Dedifferentiated amniotic fluid mesenchymal stem cell (primary cell): ENCODE measurements at regions not wholly inside any gene's neighbourhood (a gene's known extent, or its start where the extent isn't known, plus 50 kb on each side); places are given as distances from the start of the nearest gene placed in this dataset.

Experiments
- DNase-seq: peaks from one replicate; pipeline ENCODE4 v3.0.0-alpha.2; 2016; ENCODE audit errors: extremely low spot score

GRCh38 chr10:47104786-47105385 lies 193.7 kb downstream of the PTPN20 start:
- DNase-seq: no peak

- no peak for DNase-seq
Observed at GRCh38 chr10:47107007-47107747, 192.8 kb upstream of the GDF10 start.

- no peak for DNase-seq
Observed at GRCh38 chr10:47109906-47110305, 190.1 kb upstream of the GDF10 start.

DNA sequence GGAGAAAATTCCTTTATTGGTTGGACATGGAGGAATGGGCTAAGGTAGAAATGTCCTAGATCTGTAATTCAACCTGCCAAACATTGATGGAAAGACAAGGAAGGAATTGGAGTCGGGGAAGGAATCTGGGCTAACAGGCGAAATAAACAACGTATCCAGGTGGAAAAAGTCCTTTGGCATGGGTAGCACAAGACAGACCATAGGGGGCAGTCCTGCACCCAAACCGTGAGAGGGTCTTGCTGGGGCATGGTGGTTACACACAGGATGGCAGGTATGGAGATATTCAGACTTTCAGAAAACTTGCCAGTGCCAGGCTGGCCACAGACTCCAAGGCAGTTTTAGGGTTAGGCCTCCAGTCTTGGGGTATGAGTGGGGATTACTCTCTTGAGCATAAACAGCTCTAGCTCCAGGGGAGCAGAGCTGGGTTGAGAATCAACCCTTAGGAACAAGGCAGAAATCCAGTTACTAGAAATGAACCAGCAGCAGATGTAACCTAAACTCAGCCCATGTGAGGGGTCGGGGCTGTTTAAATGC lies 188.6 kb upstream of the GDF10 start:
- no peak for DNase-seq

- no peak for DNase-seq
Observed at GRCh38 chr10:47112612-47113011, 187.4 kb upstream of the GDF10 start.

- no peak for DNase-seq
Observed at GRCh38 chr10:47113907-47114500, 186.0 kb upstream of the GDF10 start.

GRCh38 chr10:47114680-47115186 lies 185.3 kb upstream of the GDF10 start:
- DNase-seq: no peak

DNA sequence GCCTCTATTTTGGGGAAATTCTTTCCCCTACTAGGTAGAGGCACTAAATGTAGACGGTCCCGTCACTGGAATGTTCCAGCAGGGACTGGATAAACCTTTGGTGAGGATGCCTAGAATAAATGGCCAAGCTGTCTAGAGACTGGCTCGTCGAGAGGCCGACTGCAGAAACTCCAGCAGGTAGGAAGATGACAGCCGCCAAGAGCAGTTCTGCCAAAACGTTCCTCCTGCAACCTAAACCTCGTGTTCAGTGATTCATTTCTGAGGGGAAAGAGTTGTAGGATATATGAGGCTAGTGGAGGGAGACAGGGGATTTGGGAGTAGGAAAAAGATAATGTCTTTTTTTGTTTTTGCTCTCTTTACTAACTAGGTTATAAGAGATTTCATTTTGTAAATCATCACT lies 184.7 kb upstream of the GDF10 start:
- no peak for DNase-seq

- no peak for DNase-seq
Observed at GRCh38 chr10:47116445-47116844, 183.6 kb upstream of the GDF10 start.

DNA sequence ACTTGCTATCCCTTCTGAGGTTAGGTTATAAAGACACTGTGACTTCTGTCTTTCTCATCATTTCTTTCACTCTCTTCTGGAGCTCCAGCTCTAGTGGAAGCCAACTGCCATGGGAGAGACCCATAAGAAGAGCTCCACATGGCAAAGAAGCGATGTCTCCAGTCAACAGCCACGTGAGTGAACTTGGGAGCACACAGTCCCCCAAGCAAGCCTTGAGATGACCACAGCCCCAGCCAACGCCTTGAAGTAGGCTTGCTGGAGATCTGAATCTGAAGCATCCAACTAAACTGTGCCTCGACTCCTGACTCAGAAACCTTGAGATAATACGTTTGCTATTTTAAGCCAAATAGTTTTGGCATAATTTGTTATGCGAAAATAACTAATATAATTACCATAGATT lies 181.7 kb upstream of the GDF10 start:
- DNase-seq: no peak

- peak; percentile 40 for DNase-seq
Observed at GRCh38 chr10:47121336-47121735, 178.7 kb upstream of the GDF10 start.

- no peak for DNase-seq
Observed at GRCh38 chr10:47123716-47124288, 176.2 kb upstream of the GDF10 start.

- no peak for DNase-seq
Observed at GRCh38 chr10:47127188-47127785, 172.7 kb upstream of the GDF10 start.

DNA sequence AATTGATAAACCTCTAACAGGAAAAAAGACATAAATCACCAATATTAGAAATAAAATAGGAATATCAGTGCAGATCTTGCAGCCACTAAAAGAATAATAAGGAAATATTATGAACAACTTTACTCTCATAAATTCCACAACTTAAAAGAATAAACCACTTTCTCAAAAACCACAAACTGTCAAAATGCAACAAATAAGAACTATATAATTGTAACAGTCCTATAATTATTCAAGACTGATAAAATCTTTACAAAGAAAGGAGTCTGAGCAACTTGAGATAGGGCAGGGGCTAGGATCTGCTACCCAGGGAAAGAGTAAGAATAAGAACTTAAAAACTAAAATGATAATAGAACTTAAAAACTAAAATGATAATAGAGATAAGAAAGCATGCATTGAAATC lies 169.5 kb upstream of the GDF10 start:
- DNase-seq: no peak

GRCh38 chr10:47133871-47134570 lies 166.0 kb upstream of the GDF10 start:
- no peak for DNase-seq

DNA sequence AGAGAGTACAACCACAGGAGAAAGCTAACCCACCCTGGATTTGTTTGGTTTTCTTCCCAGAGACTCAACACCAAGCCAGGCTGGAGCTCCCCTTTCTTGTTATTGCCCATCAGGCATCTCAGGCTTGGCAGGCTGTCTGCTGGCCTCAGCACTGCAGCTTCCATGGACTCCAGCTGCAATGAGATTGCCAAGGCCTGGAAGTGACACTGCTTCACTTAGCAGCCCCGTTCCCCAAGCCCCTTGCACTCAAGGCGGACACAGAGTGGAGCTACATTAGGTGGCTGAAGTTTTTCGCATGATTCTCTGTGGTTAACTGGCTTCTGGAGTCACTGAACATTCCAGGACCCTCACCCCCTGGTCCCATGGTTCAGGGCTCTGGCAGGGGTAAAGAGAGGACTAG lies 163.1 kb upstream of the GDF10 start:
- no peak for DNase-seq

GRCh38 chr10:47137311-47137851 lies 162.6 kb upstream of the GDF10 start:
- DNase-seq: peak; percentile 46

DNA sequence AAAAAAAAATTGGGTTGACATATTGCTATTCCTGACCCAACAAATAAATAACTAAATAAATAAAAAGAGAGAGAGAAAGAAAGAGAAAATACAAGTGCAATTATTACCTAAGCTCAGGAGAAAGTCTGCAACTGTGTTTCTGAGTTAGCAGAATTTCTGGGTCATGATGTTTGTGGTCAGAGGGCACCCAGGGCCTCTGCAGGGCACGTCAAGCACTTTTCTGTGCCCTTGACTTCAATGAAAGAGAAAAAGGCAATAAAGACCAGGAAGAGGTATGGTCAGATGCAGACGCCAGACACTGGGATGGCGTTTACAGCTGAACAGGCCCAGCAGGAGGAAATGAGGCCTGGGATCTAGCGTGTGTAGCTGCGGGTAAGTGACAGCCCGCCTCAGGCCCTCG lies 160.9 kb upstream of the GDF10 start:
- DNase-seq: no peak

DNA sequence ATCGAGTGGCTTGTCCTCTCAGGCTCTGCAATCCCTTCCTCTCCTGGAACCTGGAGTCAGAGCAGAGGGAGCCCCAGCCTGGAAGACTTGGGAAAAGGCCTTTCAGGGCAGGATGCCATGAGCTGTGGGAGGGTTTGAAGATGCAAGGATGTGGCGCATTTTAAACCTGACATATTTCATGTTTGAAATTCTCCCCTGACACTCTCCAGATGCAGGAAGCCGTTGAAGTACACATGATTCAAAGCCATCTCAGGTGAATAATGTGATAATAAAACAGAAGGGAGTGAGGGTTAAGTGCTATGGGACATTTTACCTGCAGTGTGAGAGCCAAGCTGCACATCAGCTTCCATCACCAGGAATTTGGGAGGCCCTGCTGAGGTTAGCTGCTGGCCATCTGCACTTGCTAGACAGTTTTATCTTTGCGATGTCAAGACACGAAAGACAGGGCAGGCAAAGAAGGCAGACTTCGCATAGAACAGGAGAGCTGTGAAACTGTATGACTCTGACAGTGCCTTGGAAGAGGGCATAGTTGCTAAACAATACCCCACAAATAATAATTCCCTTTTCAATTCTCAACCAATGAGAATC lies 159.1 kb upstream of the GDF10 start:
- no peak for DNase-seq

- DNase-seq: no peak
Observed at GRCh38 chr10:47141349-47141748, 158.6 kb upstream of the GDF10 start.

GRCh38 chr10:47143072-47143471 lies 156.9 kb upstream of the GDF10 start:
- no peak for DNase-seq
